HEK293T (cell line): ENCODE measurements at regions not wholly inside any gene's neighbourhood (a gene's known extent, or its start where the extent isn't known, plus 50 kb on each side); places are given as distances from the start of the nearest gene placed in this dataset.
"Not testable (repeated sequence)": the region's sequence is repeated elsewhere in the genome, so short reads cannot be mapped to it uniquely, and the experiment has no call there.

Source experiments
- CTCF ChIA-PET: fragments of 350-600 bp; formaldehyde crosslinking; extraction: SDS; loops from one replicate; lab custom pipeline; 2021; ENCODE audit warnings: antibody characterized with exemption, inconsistent platforms; lab: Yijun Ruan, JAX
- POLR2A ChIA-PET: fragments of 350-600 bp; formaldehyde crosslinking; extraction: SDS; loops from one replicate; lab custom pipeline; 2020; ENCODE audit warnings: antibody characterized with exemption, inconsistent platforms; lab: Yijun Ruan, JAX
- DNase-seq: peaks from one replicate; pipeline ENCODE4 v3.0.0; 2012; ENCODE audit warnings: mixed read lengths; ENCODE audit errors: extremely low spot score
- ARNT ChIP-seq: fragments of 450-650 bp; IDR thresholded peaks from 2 replicates; pipeline ENCODE4 v1.6.1; 2017; ENCODE audit warnings: mild to moderate bottlenecking
- BHLHE40 ChIP-seq: fragments of 450-650 bp; IDR thresholded peaks from 2 replicates; pipeline ENCODE4 v1.6.1; 2016; ENCODE audit warnings: mild to moderate bottlenecking, moderate library complexity, borderline replicate concordance
- CTBP1 ChIP-seq: fragments of 450-650 bp; IDR thresholded peaks from 2 replicates; pipeline ENCODE4 v1.6.1; 2016; ENCODE audit warnings: borderline replicate concordance
- ELF4 ChIP-seq: fragments of 450-650 bp; IDR thresholded peaks from 2 replicates; pipeline ENCODE4 v1.6.1; 2017; ENCODE audit warnings: antibody characterized with exemption
- FOXA1 ChIP-seq: fragments of 450-650 bp; IDR thresholded peaks from 2 replicates; pipeline ENCODE4 v1.6.1; 2016; ENCODE audit warnings: mild to moderate bottlenecking
- FOXK2 ChIP-seq: fragments of 450-650 bp; IDR thresholded peaks from 2 replicates; pipeline ENCODE4 v1.6.1; 2016; ENCODE audit warnings: mild to moderate bottlenecking
- FOXM1 ChIP-seq: fragments of 450-650 bp; IDR thresholded peaks from 2 replicates; pipeline ENCODE4 v1.6.1; 2017; ENCODE audit warnings: mild to moderate bottlenecking, borderline replicate concordance
- HDGF ChIP-seq: fragments of 450-650 bp; IDR thresholded peaks from 2 replicates; pipeline ENCODE4 v1.6.1; 2017; ENCODE audit warnings: antibody characterized with exemption, borderline replicate concordance
- L3MBTL2 ChIP-seq: fragments of 450-650 bp; conservative IDR thresholded peaks from 2 replicates; pipeline ENCODE4 v1.6.1; 2016; ENCODE audit warnings: mild to moderate bottlenecking
- LEF1 ChIP-seq: fragments of 450-650 bp; IDR thresholded peaks from 2 replicates; pipeline ENCODE4 v1.6.1; 2017; ENCODE audit warnings: mild to moderate bottlenecking, borderline replicate concordance
- NFRKB ChIP-seq: fragments of 450-650 bp; IDR thresholded peaks from 2 replicates; pipeline ENCODE4 v1.6.1; 2016; ENCODE audit warnings: mild to moderate bottlenecking, moderate library complexity
- PKNOX1 ChIP-seq: fragments of 450-650 bp; IDR thresholded peaks from 2 replicates; pipeline ENCODE4 v1.6.1; 2016
- SP1 ChIP-seq: fragments of 450-650 bp; IDR thresholded peaks from 2 replicates; pipeline ENCODE4 v1.6.1; 2017
- SUZ12 ChIP-seq: fragments of 450-650 bp; IDR thresholded peaks from 2 replicates; pipeline ENCODE4 v1.6.1; 2016; ENCODE audit warnings: mild to moderate bottlenecking
- TARDBP ChIP-seq: fragments of 450-650 bp; IDR thresholded peaks from 2 replicates; pipeline ENCODE4 v1.6.1; 2016
- ZNF384 ChIP-seq: fragments of 450-650 bp; IDR thresholded peaks from 2 replicates; pipeline ENCODE4 v1.6.1; 2016

GRCh38 chr18:59038295-59039039, 101.2 kb upstream of the SEC11C start:
- no peak for DNase-seq
- ChIA-PET POLR2A (no interaction called here), CTCF (no interaction called here)
- TF ChIP-seq FOXM1 (no peak), ELF4 (no peak), SP1 (no peak), TARDBP (no peak), NFRKB (no peak)

- DNase-seq, CTCF ChIA-PET, POLR2A ChIA-PET: not testable (repeated sequence)
Observed at GRCh38 chr18:59039040-59039320, 100.7 kb upstream of the SEC11C start.

GRCh38 chr18:59039449-59039848, 100.2 kb upstream of the SEC11C start:
- POLR2A ChIA-PET: no interaction called here
- no peak for TF ChIP-seq SP1
- no peak for TF ChIP-seq BHLHE40
- no peak for TF ChIP-seq HDGF
- no peak for TF ChIP-seq FOXM1
- no peak for TF ChIP-seq CTBP1
- no peak for TF ChIP-seq FOXA1
- TF ChIP-seq TARDBP: no peak
- no peak for TF ChIP-seq L3MBTL2
- no peak for TF ChIP-seq ZNF384
- TF ChIP-seq FOXK2: no peak
- TF ChIP-seq NFRKB: no peak
- TF ChIP-seq LEF1: no peak
- TF ChIP-seq SUZ12: no peak
- TF ChIP-seq ARNT: no peak
- no peak for TF ChIP-seq PKNOX1
- no peak for TF ChIP-seq ELF4
- CTCF ChIA-PET: no interaction called here
- no peak for DNase-seq

GRCh38 chr18:59040770-59041148, 98.9 kb upstream of the SEC11C start:
- no peak for TF ChIP-seq ELF4
- TF ChIP-seq PKNOX1: no peak
- TF ChIP-seq FOXA1: no peak
- TF ChIP-seq L3MBTL2: no peak
- no peak for TF ChIP-seq SP1
- TF ChIP-seq LEF1: no peak
- no peak for TF ChIP-seq NFRKB
- TF ChIP-seq BHLHE40: no peak
- TF ChIP-seq FOXK2: no peak
- no peak for TF ChIP-seq CTBP1
- no peak for TF ChIP-seq HDGF
- no peak for TF ChIP-seq FOXM1
- ChIA-PET POLR2A (no interaction called here), CTCF (no interaction called here)

GRCh38 chr18:59041296-59041695, 98.4 kb upstream of the SEC11C start:
- ChIA-PET CTCF (no interaction called here), POLR2A (no interaction called here)
- DNase-seq: no peak
- TF ChIP-seq LEF1: no peak
- TF ChIP-seq TARDBP: no peak
- no peak for TF ChIP-seq ARNT
- TF ChIP-seq BHLHE40: no peak
- TF ChIP-seq NFRKB: no peak
- no peak for TF ChIP-seq ELF4
- no peak for TF ChIP-seq FOXK2
- no peak for TF ChIP-seq SP1
- no peak for TF ChIP-seq FOXM1
- TF ChIP-seq SUZ12: no peak
- TF ChIP-seq L3MBTL2: no peak
- no peak for TF ChIP-seq PKNOX1

More at GRCh38 chr18:59040770-59041148, 98.9 kb upstream of the SEC11C start:
- no peak for DNase-seq

- TF ChIP-seq CTBP1 (no peak), FOXK2 (no peak), PKNOX1 (no peak), SUZ12 (no peak), SP1 (no peak), FOXM1 (no peak)
- ChIA-PET CTCF (no interaction called here), POLR2A (no interaction called here)
- no peak for DNase-seq
Observed at GRCh38 chr18:59041819-59042815, 97.6 kb upstream of the SEC11C start.
